ENCODE measurements at regions not wholly inside any gene's neighbourhood (a gene's known extent, or its start where the extent isn't known, plus 50 kb on each side); places are given as distances from the start of the nearest gene placed in this dataset.

DNA sequence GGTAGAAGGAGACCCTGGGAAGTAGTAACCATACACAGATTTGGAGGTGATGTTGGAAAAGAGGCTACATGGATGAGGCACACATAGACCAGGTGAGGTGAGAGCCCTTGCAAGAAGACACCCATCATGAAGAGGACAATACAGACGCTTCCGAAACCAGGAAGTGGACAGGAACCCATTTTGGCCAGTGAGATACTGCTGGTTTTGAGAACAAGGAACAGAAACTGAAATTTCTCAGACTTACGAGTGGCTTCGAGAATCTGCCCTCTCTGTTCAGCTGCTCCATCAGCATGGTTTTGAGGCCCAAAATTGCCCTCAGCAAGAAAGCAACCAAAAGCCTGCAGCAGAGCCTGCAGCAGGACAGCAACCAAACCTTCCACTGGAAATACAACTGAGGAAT is 479.1 kb upstream of the NRXN1 start:
- TF ChIP-seq, protein P1, sequence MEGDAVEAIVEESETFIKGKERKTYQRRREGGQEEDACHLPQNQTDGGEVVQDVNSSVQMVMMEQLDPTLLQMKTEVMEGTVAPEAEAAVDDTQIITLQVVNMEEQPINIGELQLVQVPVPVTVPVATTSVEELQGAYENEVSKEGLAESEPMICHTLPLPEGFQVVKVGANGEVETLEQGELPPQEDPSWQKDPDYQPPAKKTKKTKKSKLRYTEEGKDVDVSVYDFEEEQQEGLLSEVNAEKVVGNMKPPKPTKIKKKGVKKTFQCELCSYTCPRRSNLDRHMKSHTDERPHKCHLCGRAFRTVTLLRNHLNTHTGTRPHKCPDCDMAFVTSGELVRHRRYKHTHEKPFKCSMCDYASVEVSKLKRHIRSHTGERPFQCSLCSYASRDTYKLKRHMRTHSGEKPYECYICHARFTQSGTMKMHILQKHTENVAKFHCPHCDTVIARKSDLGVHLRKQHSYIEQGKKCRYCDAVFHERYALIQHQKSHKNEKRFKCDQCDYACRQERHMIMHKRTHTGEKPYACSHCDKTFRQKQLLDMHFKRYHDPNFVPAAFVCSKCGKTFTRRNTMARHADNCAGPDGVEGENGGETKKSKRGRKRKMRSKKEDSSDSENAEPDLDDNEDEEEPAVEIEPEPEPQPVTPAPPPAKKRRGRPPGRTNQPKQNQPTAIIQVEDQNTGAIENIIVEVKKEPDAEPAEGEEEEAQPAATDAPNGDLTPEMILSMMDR (IDR thresholded peaks at IDR 0.05; ENCODE audit: insufficient read depth, low read length, poor library complexity, severe bottlenecking) = no peak
- no peak for TF ChIP-seq EZH2phosphoT487 (conservative IDR thresholded peaks at IDR 0.05; ENCODE audit: low read length)

All from SU-DHL-6 (cell line).